SU-DHL-6 (cell line): ENCODE measurements at regions not wholly inside any gene's neighbourhood (a gene's known extent, or its start where the extent isn't known, plus 50 kb on each side); places are given as distances from the start of the nearest gene placed in this dataset.

ENCODE experiments used
- EZH2phosphoT487 ChIP-seq: fragments of 200-600 bp; sonication (generic), shearing (Covaris generic); conservative IDR thresholded peaks from 2 replicates; pipeline ENCODE4 v1.6.1; 2018; ENCODE audit warnings: mild to moderate bottlenecking, antibody characterized with exemption, low read length, moderate library complexity, mixed read lengths
- TF ChIP-seq, protein P1 (sequence below): fragments of 200-600 bp; sonication (generic); IDR thresholded peaks from one replicate; pipeline ENCODE4 v1.5.1; 2017; ENCODE audit warnings: antibody characterized with exemption, mild to moderate bottlenecking, low read length, moderate library complexity; ENCODE audit not compliant: insufficient read depth, poor library complexity, severe bottlenecking

- TF ChIP-seq, protein P1, sequence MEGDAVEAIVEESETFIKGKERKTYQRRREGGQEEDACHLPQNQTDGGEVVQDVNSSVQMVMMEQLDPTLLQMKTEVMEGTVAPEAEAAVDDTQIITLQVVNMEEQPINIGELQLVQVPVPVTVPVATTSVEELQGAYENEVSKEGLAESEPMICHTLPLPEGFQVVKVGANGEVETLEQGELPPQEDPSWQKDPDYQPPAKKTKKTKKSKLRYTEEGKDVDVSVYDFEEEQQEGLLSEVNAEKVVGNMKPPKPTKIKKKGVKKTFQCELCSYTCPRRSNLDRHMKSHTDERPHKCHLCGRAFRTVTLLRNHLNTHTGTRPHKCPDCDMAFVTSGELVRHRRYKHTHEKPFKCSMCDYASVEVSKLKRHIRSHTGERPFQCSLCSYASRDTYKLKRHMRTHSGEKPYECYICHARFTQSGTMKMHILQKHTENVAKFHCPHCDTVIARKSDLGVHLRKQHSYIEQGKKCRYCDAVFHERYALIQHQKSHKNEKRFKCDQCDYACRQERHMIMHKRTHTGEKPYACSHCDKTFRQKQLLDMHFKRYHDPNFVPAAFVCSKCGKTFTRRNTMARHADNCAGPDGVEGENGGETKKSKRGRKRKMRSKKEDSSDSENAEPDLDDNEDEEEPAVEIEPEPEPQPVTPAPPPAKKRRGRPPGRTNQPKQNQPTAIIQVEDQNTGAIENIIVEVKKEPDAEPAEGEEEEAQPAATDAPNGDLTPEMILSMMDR = no peak
- TF ChIP-seq EZH2phosphoT487 = no peak
Observed at GRCh38 chr2:172350839-172351479, 76.4 kb upstream of the ITGA6 start.
